ENCODE measurements at regions not wholly inside any gene's neighbourhood (a gene's known extent, or its start where the extent isn't known, plus 50 kb on each side); places are given as distances from the start of the nearest gene placed in this dataset.

- TF ChIP-seq TSHZ1 (tag by site-specific recombination; IDR thresholded peaks at IDR 0.05; ENCODE audit: borderline replicate concordance) (no peak), PRDM2 (tag by site-specific recombination; IDR thresholded peaks at IDR 0.05; ENCODE audit: borderline replicate concordance) (no peak), YY1 (tag by site-specific recombination; IDR thresholded peaks at IDR 0.05) (no peak), ZNF670 (tag by site-specific recombination; IDR thresholded peaks at IDR 0.05; ENCODE audit: low read depth) (no peak), ZNF140 (tag by site-specific recombination; IDR thresholded peaks at IDR 0.05) (no peak), PRDM6 (tag by site-specific recombination; IDR thresholded peaks at IDR 0.05) (no peak)
- TF ChIP-seq, protein P1, sequence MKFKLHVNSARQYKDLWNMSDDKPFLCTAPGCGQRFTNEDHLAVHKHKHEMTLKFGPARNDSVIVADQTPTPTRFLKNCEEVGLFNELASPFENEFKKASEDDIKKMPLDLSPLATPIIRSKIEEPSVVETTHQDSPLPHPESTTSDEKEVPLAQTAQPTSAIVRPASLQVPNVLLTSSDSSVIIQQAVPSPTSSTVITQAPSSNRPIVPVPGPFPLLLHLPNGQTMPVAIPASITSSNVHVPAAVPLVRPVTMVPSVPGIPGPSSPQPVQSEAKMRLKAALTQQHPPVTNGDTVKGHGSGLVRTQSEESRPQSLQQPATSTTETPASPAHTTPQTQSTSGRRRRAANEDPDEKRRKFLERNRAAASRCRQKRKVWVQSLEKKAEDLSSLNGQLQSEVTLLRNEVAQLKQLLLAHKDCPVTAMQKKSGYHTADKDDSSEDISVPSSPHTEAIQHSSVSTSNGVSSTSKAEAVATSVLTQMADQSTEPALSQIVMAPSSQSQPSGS (tag by site-specific recombination; IDR thresholded peaks at IDR 0.05; ENCODE audit: low read depth): no peak
These were observed 1067.7 kb upstream of the SPRY2 start (continued) for GRCh38 chr13:81408647-81409046.

DNA sequence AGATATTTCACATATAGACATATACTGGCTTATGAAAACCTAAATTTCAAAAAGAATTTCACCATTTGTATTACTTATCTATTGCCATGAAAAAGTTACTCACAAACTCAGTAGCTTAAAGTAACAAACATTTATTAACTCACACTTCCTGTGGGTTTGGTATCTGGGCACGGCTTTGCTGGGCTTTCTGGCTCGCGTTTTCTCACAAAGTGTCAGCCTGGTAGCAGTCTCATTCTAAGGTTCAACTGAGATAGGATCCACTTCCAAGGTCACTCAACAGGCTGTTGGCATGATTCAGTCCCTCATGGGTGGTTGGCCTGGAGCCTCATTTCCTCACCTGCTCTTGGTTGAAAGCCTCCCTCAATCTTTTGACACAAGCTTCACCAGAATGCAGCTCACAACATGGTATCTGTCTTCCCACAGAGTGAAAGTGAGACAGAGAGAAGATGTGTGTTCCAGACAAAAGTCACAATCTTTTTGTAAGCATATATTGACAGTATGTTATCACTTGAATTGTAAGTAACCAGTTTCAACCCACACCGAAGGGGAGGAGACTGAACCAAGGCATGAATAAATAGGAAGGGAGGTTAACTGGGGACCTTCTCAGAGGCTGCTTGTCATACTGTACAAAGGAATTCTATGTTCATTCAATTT, 1065.8 kb upstream of the SPRY2 start:
- TF ChIP-seq, protein P2, sequence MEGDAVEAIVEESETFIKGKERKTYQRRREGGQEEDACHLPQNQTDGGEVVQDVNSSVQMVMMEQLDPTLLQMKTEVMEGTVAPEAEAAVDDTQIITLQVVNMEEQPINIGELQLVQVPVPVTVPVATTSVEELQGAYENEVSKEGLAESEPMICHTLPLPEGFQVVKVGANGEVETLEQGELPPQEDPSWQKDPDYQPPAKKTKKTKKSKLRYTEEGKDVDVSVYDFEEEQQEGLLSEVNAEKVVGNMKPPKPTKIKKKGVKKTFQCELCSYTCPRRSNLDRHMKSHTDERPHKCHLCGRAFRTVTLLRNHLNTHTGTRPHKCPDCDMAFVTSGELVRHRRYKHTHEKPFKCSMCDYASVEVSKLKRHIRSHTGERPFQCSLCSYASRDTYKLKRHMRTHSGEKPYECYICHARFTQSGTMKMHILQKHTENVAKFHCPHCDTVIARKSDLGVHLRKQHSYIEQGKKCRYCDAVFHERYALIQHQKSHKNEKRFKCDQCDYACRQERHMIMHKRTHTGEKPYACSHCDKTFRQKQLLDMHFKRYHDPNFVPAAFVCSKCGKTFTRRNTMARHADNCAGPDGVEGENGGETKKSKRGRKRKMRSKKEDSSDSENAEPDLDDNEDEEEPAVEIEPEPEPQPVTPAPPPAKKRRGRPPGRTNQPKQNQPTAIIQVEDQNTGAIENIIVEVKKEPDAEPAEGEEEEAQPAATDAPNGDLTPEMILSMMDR (tag by site-specific recombination; IDR thresholded peaks at IDR 0.05): no peak
- TF ChIP-seq ZNF114 (tag by site-specific recombination; IDR thresholded peaks at IDR 0.05) (no peak), ZNF112 (tag by site-specific recombination; IDR thresholded peaks at IDR 0.05) (no peak), ZNF596 (tag by site-specific recombination; IDR thresholded peaks at IDR 0.05) (no peak), PRDM4 (tag by site-specific recombination; IDR thresholded peaks at IDR 0.05) (no peak), HOXD13 (CRISPR knock-in tag; IDR thresholded peaks at IDR 0.05; ENCODE audit: borderline replicate concordance) (no peak), HOXA7 (CRISPR knock-in tag; IDR thresholded peaks at IDR 0.05; ENCODE audit: borderline replicate concordance) (no peak)
- ChIA-PET POLR2A (no interaction called here), CTCF (interaction anchor here (1.1 kb wide), 1 partner anchor 81 kb away, joined by 3 read pairs; no protein-coding TSS in a partner anchor)
- H3K4me1 ChIP-seq (ENCODE audit: control insufficient read depth, insufficient read depth, low read length): no peaks in the 10 kb centered on the region
- H3K9me3 ChIP-seq (ENCODE audit: control insufficient read depth, insufficient read depth, low read depth, low read length): no peaks in the 10 kb centered on the region
- H3K27ac ChIP-seq (ENCODE audit: extremely low read depth, low read depth, low read length): no peak overlapping the region
- no peaks in the 10 kb centered on the region for H3K36me3 ChIP-seq (ENCODE audit: control insufficient read depth in 2 of 2, insufficient read depth in 1 of 2, low read length in 2 of 2)
- no peak overlapping the region for H3K4me3 ChIP-seq (ENCODE audit: low read depth, low read length)
